IPS-18c (cell line): ENCODE measurements at regions not wholly inside any gene's neighbourhood (a gene's known extent, or its start where the extent isn't known, plus 50 kb on each side); places are given as distances from the start of the nearest gene placed in this dataset.

Experiments used
- H3K4me3 ChIP-seq: 2 replicates; pipeline ENCODE4 v1.7.0; 2013; ENCODE audit warnings: low read depth, mild to moderate bottlenecking, low read length, moderate library complexity; ENCODE audit not compliant: insufficient read depth
- H3K9me3 ChIP-seq: one replicate; pipeline ENCODE4 v1.6.1; 2013; ENCODE audit warnings: mild to moderate bottlenecking, low read length, moderate library complexity; ENCODE audit not compliant: control insufficient read depth, insufficient read depth

DNA sequence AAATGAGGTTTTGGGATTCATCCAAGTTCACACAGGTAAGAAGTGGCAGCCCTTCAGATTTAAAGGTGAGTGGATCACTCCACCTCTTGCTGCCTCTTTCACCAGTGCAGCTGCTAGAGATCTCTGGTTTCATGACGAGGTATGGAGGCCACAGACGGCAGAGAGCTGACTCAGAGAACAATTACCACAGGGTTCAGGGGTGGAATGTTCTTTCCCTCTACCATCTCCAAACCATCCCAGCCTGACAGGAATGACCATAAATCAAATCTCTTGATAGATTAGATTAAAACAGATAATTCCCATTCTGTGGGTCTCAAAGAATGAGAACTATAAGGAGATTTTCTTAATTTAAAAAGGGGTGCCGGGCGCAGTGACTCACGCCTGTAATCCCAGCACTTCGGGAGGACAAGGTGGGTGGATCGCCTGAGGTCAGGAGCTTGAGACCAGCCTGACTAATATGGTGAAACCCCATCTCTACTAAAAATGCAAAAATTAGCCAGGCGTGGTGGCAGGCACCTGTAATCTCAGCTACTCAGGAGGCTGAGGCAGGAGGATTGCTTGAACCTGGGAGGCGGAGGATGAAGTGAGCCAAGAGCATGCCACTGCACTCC, 174.2 kb upstream of the ATP11B start:
- H3K4me3 ChIP-seq = no peak overlapping the region
- no peaks in the 10 kb centered on the region for H3K9me3 ChIP-seq

DNA sequence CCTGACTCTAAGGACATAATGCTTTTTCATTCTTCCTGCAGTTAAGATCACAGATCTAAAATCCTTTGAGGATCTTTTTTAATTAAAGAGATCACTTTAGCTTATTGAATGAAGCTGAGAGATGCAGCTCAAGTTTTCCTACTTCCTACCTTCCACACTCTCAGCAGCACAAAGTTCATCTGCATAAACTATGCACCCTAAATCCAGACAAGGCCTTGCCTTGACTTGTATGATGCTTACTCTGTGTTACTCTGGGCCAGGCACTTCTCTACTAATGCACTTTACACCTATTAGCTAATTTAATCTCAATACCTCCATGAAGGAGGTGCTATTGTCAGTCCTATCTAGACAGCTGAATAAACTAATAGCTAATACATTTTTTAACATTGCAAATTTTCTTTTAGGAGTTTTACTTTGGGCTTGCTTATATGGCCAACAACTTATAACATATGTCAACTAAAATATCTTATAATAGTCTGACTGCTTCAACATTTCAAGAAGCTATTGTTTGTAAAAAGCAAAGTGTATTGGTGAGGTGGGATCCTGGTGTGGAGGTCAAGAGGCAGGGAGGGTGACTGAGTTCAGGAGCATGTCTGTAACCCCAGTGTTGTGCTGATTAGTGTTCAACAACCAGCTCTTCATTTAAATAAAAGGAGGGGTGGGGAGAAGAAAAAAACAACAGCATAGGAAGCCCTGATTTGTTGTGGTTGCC, 172.4 kb upstream of the ATP11B start:
- H3K4me3 ChIP-seq = no peak overlapping the region
- no peaks in the 10 kb centered on the region for H3K9me3 ChIP-seq

DNA sequence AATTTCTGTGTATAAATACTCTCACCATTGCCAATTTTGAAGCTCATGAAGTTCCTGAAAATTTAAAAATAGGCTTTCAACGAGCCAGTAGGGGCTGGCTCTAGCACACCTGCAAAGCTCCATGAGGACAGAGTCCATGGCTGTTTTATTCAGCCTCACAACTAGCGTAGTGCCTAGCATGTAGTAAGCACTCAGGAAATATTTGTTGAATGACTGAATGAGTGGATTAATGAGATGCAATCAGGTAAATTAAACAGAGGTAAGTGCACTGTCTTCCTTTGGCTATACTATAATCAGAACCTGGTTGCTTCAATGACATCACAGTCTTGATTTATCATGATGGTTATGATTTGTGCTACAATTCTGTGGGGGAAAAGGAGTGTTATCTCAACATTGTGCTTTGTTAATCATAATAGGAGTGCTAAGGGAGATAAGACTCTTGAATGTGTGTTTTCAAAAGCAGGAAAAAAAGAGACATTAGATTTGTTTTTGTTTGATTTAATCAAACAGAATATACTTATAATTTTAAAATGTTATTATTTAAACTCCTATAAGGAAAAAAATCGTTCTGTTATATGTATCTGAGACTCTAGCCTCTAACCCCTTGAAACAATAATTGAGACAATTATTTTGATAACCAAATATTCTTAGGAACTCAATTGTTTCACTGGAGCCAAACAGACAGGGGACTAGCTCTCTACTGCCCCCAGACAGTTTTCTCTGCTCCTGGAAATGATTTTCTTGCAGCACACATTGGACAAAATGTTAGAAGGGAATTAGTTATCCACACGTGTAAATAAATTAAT, 171.7 kb upstream of the ATP11B start:
- H3K9me3 ChIP-seq = no peaks in the 10 kb centered on the region
- H3K4me3 ChIP-seq = no peak overlapping the region

DNA sequence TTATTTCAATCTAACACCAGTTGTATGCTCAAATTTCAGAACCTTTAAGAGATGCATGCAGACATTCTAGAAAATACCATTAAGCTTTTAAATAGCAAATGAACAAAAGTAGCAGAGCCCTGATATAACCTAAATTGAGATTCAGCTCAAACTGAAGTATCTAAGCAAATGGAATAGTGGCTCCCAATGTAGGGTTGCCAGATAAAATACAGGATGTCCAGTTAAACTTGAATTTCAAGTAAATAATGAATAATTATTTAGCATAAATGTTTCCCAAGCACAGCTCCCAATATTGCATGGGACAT, 171.1 kb upstream of the ATP11B start:
- Histone ChIP-seq H3K4me3 (no peak overlapping the region), H3K9me3 (no peaks in the 10 kb centered on the region)

DNA sequence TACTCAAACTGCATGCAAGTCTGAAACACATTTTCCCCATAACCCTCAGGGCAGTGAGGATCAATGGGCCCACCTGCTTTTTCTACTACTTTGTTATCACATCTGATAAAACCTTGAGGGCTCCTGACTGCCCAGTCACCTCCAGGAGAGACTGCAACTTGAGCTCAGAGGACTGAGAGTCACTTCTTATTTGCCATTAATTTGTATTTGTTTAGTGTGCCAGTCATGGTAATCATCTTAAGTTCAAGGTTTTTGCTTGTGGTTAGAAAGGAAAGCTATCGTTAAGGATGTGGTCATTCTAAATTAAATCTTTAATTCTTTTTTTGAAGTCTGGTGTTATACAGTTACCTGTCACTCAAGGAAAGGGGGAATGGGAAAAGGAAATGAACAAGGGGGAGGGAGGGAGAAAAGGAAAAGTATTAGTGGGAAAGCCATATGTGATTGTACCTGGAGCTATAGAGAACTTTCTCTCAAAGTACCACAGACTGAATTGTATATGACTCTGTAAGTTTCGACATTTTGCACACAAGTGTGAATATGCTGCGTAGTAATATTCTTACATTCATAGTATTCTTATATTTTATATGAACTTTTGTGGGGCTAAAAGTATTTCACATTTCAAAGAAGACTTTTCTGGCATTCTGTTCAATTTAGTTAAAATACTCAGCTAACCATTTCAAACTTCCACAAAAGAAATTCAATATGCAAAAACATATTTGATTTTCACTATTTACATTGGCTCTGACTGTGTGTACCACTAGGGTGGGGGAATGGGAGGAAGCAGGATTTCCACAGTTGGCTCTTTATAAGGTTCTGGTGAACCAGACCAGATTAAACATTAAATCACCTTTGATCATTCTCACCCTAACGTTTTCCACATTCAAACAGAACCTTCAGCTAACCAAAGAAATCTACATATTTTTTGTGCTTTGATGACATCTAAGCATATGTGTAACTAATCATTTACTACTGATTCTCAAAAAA, 166.5 kb upstream of the ATP11B start:
- no peaks in the 10 kb centered on the region for H3K9me3 ChIP-seq
- no peak overlapping the region for H3K4me3 ChIP-seq

DNA sequence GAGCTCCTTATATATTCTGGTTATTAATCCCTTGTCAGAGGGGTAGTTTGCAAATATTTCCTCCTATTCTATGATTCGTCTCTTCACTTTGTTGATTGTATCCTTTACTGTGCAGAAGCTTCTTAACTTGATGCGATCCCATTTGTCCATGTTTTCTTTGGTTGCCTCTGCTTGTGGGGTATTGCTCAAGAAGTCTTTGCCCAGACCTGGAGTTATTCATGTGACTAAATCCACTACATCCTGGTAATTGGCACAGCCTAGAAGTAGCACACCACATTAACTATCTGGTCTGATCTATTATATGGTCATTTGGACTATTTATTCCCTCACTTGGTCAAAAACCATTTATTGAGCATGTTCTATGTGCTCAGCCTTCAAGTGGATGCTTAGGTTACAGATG, 164.8 kb upstream of the ATP11B start:
- H3K4me3 ChIP-seq = no peak overlapping the region
- H3K9me3 ChIP-seq = no peaks in the 10 kb centered on the region

DNA sequence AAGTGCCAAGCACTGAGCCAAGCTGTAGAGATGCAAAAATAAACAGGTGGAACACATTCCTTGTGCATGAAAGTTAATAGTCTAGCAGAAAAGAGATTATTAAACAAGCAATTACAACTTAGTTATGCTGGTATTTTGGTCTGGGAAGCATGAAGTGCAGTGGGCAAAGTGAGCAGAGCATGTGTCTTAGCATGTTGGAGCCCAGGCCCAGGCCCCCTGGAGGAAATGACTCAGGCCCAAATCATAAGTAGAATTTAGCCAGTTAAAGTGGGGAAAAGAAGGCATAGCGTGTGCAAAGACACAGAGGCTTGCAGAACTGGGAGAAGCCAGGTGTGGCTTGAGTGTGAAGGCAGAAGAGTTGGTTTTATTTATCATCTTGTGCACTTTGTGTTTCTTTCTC, 163.8 kb upstream of the ATP11B start:
- H3K9me3 ChIP-seq = no peaks in the 10 kb centered on the region
- H3K4me3 ChIP-seq = no peak overlapping the region

DNA sequence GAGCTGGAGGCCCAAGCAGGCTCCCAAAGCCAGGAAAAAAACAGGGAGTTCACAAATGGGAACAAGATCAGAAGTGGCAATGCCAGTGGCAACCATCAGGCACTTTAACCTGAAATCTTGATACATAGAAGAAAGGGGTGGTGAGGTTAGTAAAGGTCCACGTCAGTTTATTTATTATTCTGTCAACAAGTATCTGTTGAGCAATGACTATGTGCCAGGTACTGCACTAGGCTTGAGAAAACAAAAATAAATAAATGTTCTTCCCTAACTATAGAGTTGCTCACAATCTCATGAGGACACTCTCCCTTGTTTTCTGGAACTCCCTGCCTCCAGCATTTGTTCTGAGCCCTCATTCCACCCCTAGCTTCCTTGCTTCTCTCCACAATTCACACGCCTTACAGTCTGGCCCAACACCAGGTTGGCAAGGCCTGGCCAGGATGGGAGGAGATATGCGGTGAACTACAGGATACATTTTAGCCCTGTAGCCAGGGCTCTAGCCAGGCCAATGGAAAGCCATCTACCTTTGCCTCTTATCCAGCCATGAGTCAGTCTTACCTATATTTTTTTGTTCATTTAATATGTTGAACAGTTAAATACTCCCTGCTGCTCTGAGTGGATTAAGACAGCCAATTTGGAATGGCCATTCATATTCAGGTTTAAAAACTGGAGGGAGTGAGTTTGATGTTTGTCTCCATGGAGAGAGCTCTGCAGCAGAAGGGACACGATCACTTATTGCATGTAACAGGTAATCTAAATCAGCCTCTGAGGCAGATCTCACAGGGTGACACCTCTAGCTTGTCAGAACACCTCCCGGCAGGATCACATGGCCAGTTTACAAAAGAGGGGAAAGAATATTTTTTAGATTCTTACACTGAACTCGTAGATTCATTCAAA, 161.9 kb upstream of the ATP11B start:
- H3K4me3 ChIP-seq = no peak overlapping the region
- no peaks in the 10 kb centered on the region for H3K9me3 ChIP-seq

DNA sequence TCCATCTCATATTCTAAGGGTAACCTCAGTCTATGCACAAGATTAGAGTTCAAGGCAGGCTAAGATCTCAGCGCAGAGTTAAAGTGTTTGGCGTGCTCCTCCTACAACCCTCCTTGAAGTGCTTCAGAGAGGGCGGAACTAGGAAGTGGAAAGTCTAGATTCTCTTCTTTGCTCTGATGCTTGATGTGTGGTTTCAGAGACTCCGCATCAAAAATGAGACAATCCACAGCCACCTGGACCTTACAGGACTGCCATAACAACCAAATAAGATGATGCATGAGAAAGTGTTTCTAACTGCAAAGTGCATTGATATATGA, 161.3 kb upstream of the ATP11B start:
- H3K4me3 ChIP-seq = no peak overlapping the region
- H3K9me3 ChIP-seq = no peaks in the 10 kb centered on the region

DNA sequence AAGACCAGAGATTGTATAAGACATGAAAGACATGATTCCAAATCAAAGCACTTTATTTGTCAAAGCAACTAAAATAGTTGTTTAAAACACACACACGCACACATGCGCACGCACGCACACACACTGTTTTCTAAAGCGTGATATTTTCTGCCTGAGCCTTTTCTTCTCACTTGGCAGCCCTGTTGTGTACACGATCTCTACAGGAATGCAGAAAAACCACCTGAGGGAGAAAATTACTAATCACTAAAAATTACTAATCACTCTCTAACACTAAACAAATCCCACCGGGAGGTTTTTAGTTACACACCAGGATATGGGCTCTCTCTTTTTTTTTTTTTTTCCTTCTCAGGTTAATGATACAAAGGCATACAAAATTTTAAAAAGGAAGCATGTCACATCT, 160.1 kb upstream of the ATP11B start:
- Histone ChIP-seq H3K4me3 (no peak overlapping the region), H3K9me3 (no peaks in the 10 kb centered on the region)

DNA sequence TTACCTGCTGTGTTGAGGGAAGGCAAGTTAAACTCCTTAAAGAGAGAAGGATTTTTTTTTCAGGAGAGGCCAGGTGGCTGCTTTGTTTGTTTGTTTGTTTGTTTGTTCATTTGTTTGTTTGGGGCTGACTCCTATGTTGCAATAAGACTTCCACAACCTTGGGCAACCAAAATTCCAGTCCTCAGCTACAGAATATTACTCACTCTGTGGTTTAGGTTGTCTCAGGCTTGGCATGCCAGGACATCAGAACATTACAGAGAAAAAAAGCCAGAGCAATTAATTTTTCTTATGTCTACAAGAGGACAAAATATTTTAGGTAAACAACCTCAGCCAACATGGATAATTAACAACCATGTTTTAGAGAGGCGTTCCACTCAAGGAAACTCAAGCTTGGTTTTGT, 156.7 kb upstream of the ATP11B start:
- no peak overlapping the region for H3K4me3 ChIP-seq
- H3K9me3 ChIP-seq = no peaks in the 10 kb centered on the region

DNA sequence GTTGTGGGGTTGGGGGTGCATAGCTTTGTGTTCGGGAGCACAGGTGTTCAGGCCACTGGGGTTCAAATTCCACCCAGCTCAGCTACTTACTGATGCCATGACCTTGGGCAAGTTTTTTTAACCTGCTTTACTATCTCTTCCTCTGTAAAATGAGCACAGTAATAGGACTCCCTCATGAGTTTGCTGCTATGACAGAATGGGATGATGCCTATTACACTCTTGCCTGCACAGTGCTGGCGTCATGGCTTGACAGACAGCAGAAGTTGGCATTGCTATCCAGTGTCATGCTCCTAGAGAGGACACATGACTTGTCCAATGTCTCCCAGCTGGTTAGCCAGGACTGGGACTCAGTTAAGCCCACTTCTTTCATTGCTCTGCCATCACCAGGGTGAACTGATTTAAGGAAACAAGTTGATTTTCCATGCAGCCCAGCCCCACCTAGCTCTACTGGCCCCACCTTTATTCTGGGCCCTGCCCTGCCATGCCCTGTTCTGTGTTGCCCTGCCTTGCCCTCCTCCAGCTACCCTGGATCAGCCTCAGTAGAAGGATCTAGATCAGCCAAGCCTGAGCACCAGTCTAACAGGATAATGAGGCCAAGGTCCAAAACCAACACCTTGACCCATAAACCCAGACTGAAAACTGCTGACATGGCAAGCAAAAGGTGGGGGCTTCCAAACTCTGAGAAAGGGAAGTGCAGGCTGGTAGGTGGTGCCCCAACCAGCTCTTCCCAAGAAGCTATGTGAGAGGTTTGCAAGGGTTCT, 155.8 kb upstream of the ATP11B start:
- H3K9me3 ChIP-seq = no peaks in the 10 kb centered on the region
- H3K4me3 ChIP-seq = no peak overlapping the region

DNA sequence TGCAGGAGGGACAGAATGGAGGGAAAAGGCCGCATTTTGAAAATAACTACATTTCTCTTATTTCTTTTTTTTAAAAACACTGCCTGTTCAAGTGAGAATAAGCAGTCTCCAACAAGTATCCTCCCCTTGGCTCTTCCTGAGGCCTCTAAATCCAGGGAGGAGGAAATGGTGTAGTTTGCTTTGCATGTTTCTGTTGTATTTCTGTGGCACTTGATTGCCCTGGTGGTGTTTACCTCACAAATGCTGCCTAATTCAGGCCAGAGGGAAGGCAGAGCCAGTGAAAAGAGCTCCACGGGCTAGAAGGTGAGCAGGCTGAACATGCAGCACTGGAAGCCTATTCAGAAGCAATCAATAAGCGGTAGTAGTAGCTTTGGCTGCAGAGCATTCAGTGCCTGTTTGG, 149.3 kb upstream of the ATP11B start:
- Histone ChIP-seq H3K4me3 (no peak overlapping the region), H3K9me3 (no peaks in the 10 kb centered on the region)

DNA sequence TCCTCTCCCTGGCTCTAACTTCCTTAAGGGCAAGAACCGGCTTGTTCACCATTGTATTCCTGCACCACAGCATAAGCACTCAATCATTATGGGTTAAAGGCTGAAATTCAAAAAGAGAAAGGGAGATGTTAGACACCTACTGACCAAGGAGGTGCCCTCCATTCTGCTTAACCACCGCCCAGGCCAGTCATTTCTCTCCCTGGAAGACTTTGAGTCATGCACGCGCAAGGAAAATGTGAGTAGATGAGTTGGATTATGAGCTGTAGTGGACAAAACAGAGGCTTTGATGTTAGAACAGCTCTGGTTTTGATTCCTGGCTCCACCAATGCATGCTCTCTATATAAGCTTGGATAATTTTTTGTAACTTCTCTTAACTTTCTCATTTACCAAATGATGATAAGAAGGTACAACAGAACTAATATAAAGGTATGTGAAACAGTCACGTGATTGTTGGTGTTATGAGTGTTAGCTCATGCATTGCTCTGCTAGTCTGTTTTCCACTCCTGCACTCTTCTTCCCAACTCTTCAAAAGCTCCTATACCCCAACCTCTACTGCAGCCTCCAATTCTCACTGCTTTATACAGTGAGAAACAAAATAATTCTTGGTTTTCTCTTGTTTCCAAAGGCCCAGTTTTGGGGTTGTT, 148.4 kb upstream of the ATP11B start:
- Histone ChIP-seq H3K9me3 (no peaks in the 10 kb centered on the region), H3K4me3 (no peak overlapping the region)

DNA sequence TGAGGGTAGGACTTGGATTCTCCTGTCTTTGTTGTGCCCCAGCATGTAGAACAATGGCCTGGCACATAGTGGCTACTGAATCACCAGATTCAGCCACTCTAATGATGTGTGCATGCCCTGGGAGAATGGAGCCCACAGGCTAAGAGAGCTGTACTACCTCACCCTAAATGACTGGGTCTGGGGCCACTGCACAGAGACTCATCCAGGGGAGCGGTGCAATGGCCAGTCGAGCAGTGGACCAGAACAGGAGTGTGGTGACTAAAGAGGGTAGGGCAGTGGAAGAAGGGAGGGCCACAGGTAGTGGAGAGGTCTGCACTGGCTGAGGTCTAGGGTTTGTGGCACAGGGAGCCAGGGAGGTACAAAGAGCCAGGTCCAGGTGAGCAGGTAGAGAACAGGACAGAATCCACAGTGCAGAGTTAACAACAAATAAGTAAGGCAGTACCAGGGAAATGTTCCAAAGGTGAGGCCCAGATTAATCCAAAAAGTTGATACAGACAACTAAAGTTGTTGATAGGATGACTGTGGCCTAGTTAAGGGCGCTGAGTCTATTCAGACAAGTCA, 142.7 kb upstream of the ATP11B start:
- Histone ChIP-seq H3K9me3 (no peaks in the 10 kb centered on the region), H3K4me3 (no peak overlapping the region)
